ENCODE measurements at regions not wholly inside any gene's neighbourhood (a gene's known extent, or its start where the extent isn't known, plus 50 kb on each side); places are given as distances from the start of the nearest gene placed in this dataset.

DNA sequence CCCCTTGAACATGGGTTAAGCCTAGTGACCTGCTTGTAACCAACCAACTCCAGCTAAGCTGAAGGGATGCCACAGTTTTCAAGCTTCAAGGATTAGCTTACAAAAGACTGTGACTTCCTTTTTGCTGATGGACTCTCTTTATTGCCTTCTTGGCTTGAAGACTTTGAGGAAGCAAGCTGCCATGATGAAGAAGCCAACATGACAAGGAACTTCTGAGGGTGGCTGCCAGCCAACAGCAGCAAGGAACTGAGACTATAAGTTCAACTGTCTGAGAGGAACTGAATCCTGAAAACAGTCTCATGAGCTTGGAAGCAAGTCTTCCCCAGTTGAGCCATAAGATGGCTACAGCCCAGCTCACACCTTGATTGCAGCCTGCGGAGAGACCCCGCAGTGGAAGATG lies 116.1 kb upstream of the TAF11L2 start:
- DNase-seq (no peak), ATAC-seq (ENCODE audit: low read depth) (no peak)
- Histone ChIP-seq H3K9me3 (ENCODE audit: control insufficient read depth, insufficient read depth, low read length) (no peaks in the 10 kb centered on the region), H2BK15ac (ENCODE audit: low read depth, low read length) (peak overlapping the region; percentile 59), H3K79me1 (ENCODE audit: low read depth in 1 of 2, low read length in 2 of 2) (no peaks in the 10 kb centered on the region), H4K8ac (ENCODE audit: low read depth in 2 of 2, low read length in 2 of 2) (peak overlapping the region in 1 of 2 experiments; percentile 78; a peak in 3 of 4 replicates), H3K18ac (ENCODE audit: low read depth, low read length) (peak overlapping the region; percentile 85), H3K4ac (ENCODE audit: low read depth, low read length) (peak overlapping the region; percentile 47), H2AFZ (replicated peaks; ENCODE audit: low read length, poor library complexity) (no peak overlapping the region), H3K14ac (replicated peaks; ENCODE audit: low read depth, low read length) (peak overlapping the region; percentile 11), H3K4me3 (ENCODE audit: insufficient read depth, low read depth, low read length) (no peak overlapping the region), H3K4me1 (ENCODE audit: control insufficient read depth, insufficient read depth, low read length) (peaks cover 22% of the 10 kb centered on the region), H4K20me1 (ENCODE audit: insufficient read depth, low read length) (no peaks in the 10 kb centered on the region), H3K36me3 (ENCODE audit: control insufficient read depth, insufficient read depth, low read length) (no peaks in the 10 kb centered on the region), H2BK5ac (ENCODE audit: low read depth, low read length, poor library complexity, severe bottlenecking) (peak overlapping the region; percentile 63), H2BK120ac (ENCODE audit: low read depth, low read length) (peak overlapping the region; percentile 70), H3K27ac (ENCODE audit: insufficient read depth, low read length) (no peak overlapping the region; the same call in 1 of the 2 replicates), H2AK5ac (ENCODE audit: low read depth, low read length) (peak overlapping the region; percentile 55), H4K91ac (ENCODE audit: insufficient read depth, low read depth, low read length) (peak overlapping the region; percentile 78), H3K9ac (ENCODE audit: low read depth, low read length) (no peak overlapping the region), H3K23ac (ENCODE audit: low read depth, low read length) (peak overlapping the region; percentile 4; the same call in 1 of the 2 replicates), H3K9me1 (ENCODE audit: insufficient read depth, low read length) (peaks cover 6% of the 10 kb centered on the region; the same call in 1 of the 2 replicates), H3K56ac (ENCODE audit: extremely low read depth, insufficient read depth, low read length) (no peak overlapping the region), H3K27me3 (ENCODE audit: control insufficient read depth, insufficient read depth, low read length) (no peaks in the 10 kb centered on the region), H2BK20ac (ENCODE audit: low read depth, low read length) (peak overlapping the region; percentile 67), H3K4me2 (ENCODE audit: low read depth, low read length) (no peak overlapping the region), H2AK9ac (replicated peaks; ENCODE audit: low read depth, low read length, poor library complexity) (no peak overlapping the region), H4K5ac (ENCODE audit: low read depth, low read length) (peak overlapping the region; percentile 6; the same call in 1 of the 2 replicates)
- WGBS, 2 experiments (ENCODE audit: extremely low coverage in 2 of 2, insufficient read length in 1 of 2), result no CpG with 5 or more reads among the region's 2 CpGs
- no TSS peak for BruUV-seq (replicated peaks)
- in situ Hi-C loops (cut with MboI; ENCODE audit: low sequenced_read_pairs) (no loop called here), intact Hi-C loops (cut with micrococcal nuclease) (no loop called here), dilution Hi-C loops (cut with HindIII; ENCODE audit: low sequenced_read_pairs, unreplicated experiment) (no loop called here)
- TF ChIP-seq BHLHE40 (IDR thresholded peaks at IDR 0.05; ENCODE audit: low read depth, low read length) (no peak), CHD1 (IDR thresholded peaks at IDR 0.05; ENCODE audit: low read depth, low read length) (no peak), RFX5 (IDR thresholded peaks at IDR 0.05; ENCODE audit: low read depth, low read length) (no peak), MAFK (IDR thresholded peaks at IDR 0.05; ENCODE audit: low read depth, low read length) (no peak), RCOR1 (IDR thresholded peaks at IDR 0.05; ENCODE audit: insufficient replicate concordance, low read length) (no peak), CEBPB (IDR thresholded peaks at IDR 0.05; ENCODE audit: low read depth, low read length) (no peak), NFE2L2 (IDR thresholded peaks at IDR 0.05; ENCODE audit: low read depth, low read length) (no peak)
- CTCF ChIA-PET, result no interaction called here
- POLR2A ChIA-PET (ENCODE audit: unreplicated experiment), result no interaction called here

Data from IMR-90 (cell line).